T-helper 2 cell treated with Interferon-gamma antibody and Interleukin-4, amounts not matched to agents 5 μg/mL and 100 μg/mL, for 36 hours (primary cell): ENCODE measurements at regions not wholly inside any gene's neighbourhood (a gene's known extent, or its start where the extent isn't known, plus 50 kb on each side); places are given as distances from the start of the nearest gene placed in this dataset.

ENCODE experiments used
- DNase-seq: peaks from one replicate; pipeline ENCODE4 v3.0.0; 2021; ENCODE audit warnings: low spot score
- H3K27ac Mint-ChIP-seq: one replicate; pipeline ENCODE4 v1.8.0; 2021; ENCODE audit warnings: mild to moderate bottlenecking, mixed read lengths
- H3K27me3 Mint-ChIP-seq: one replicate; pipeline ENCODE4 v1.8.0; 2021; ENCODE audit warnings: low read depth, mixed read lengths
- H3K36me3 Mint-ChIP-seq: one replicate; pipeline ENCODE4 v1.8.0; 2021; ENCODE audit warnings: low read depth, mixed read lengths
- H3K4me1 Mint-ChIP-seq: one replicate; pipeline ENCODE4 v1.8.0; 2021; ENCODE audit warnings: low read depth, mixed read lengths
- H3K4me3 Mint-ChIP-seq: one replicate; pipeline ENCODE4 v1.8.0; 2022; ENCODE audit warnings: mild to moderate bottlenecking, moderate library complexity, mixed read lengths
- H3K9me3 Mint-ChIP-seq: one replicate; pipeline ENCODE4 v1.8.0; 2021; ENCODE audit warnings: mixed read lengths

DNA sequence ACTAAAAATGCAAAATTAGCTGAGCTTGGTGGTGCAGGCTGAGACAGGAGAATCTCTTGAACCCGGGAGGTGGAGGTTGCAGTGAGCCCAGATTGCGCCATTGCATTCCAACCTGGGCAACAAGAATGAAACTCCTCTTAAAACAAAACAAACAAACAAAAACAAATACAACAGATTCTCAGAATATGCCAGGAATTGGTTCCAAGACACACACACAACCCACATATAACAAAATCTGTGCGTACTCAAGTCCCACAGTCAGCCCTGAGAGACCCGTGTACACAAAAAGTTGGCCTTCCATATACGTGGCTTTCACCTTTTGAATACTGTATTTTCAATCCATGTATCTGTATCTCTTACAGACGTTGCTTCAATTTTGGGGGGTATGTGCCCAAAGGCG, 98.9 kb upstream of the MARCKS start:
- Mint-ChIP-seq H3K27ac (no peak overlapping the region), H3K36me3 (no peaks in the 10 kb centered on the region), H3K27me3 (no peaks in the 10 kb centered on the region), H3K4me1 (no peaks in the 10 kb centered on the region), H3K9me3 (no peaks in the 10 kb centered on the region), H3K4me3 (no peak overlapping the region)
- no peak for DNase-seq

DNA sequence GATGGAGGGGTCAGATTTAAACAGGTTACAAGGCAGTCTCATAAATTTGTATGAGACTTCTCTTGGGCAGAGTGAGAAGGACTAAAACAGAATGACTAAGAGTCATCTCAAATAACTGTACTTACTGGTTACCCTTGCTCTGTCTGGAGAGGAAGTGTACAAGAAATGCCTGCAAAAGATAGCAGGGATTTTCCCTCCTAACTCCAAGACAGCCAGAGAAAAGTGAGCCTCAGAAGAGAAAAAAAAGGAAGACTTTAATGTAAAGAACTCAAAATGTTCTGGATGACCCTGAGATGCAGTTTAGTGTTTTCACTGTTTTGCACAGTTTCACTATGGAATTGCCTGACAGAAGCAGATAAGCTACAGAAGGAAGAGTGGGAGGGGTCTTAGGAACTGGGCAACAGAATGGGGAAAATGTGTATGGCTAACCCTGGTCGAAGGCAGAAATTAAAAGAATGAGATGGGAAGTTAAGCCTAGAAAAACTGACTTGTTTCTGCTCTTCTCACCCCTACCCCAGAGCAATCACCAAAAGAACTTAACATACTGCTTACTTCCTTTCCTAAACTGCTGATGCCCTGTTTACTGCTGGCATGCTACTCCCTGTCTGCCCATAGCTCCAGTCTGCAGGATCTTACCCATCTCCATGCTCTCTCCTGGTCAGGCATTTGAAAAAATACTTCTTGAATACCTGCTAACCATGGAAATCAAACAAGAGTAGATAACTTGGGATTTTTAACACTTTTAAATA, 98.1 kb upstream of the MARCKS start:
- no peaks in the 10 kb centered on the region for H3K27me3 Mint-ChIP-seq
- no peaks in the 10 kb centered on the region for H3K36me3 Mint-ChIP-seq
- no peak overlapping the region for H3K27ac Mint-ChIP-seq
- no peak for DNase-seq
- H3K4me1 Mint-ChIP-seq = no peaks in the 10 kb centered on the region
- no peak overlapping the region for H3K4me3 Mint-ChIP-seq
- H3K9me3 Mint-ChIP-seq = no peaks in the 10 kb centered on the region

DNA sequence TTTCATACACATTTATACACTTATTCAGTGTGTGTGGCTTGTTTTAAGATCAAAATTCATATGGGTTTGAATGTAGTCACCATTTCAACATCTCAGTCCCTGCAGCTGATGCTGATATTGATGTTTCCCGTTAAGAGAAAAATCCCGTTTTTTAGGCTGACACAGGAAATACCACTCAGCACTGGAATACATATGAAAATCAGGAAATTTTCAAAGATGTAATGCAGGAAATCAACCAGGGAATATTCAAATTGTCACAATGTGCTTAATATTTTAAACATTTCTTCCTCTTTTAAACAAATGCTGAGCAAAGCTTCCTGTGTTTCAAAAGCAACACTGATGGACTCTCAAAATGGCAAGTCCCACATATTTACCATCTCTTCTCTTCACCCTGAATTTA, 94.5 kb upstream of the MARCKS start:
- Mint-ChIP-seq H3K9me3 (no peaks in the 10 kb centered on the region), H3K27ac (no peak overlapping the region), H3K4me3 (no peak overlapping the region), H3K27me3 (no peaks in the 10 kb centered on the region), H3K4me1 (no peaks in the 10 kb centered on the region), H3K36me3 (no peaks in the 10 kb centered on the region)
- no peak for DNase-seq

DNA sequence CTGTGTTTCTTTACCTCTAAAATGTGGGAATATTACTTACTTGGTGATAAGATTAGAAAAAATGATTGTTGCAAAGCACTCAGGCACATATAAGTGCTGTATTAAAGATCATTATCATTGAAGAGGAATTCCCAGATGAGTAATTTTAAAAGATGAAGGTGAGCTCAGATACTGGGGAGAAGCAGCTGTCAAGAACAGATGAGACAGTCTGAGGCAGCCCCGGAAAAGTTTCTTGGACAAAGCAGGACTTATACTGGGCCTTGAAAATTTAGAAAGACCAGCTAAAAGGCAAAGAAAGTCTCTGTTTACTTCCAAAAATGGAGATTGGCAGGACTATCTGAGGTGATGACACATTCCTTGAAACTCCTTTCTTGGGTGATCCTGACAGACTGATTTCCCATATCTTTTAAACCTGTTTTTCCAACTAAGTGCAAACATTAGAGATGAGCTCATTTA, 93.8 kb upstream of the MARCKS start:
- Mint-ChIP-seq H3K9me3 (no peaks in the 10 kb centered on the region), H3K36me3 (no peaks in the 10 kb centered on the region), H3K4me1 (no peaks in the 10 kb centered on the region), H3K4me3 (no peak overlapping the region), H3K27ac (no peak overlapping the region), H3K27me3 (no peaks in the 10 kb centered on the region)
- no peak for DNase-seq

DNA sequence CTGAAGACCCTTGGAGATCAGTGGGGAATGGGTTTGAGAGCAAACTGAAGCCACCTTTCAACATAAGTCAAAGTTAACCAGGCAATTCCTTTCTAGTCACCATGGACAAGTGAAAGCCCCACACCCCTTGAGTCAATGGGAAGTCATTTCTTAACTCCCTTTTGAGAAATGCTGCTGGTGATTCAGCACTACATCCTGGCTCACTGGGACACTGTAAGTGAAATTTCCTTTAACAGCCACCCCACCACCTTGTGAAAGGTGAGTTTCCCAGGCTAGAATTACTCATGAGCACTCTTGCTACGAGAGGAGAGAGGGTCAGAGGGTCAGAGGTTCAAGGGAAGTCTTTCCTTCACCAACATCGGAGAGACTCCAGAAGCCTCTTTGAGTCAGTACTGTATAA, 93.3 kb upstream of the MARCKS start:
- H3K9me3 Mint-ChIP-seq = no peaks in the 10 kb centered on the region
- H3K4me3 Mint-ChIP-seq = no peak overlapping the region
- H3K27ac Mint-ChIP-seq = no peak overlapping the region
- H3K36me3 Mint-ChIP-seq = no peaks in the 10 kb centered on the region
- no peak for DNase-seq
- no peaks in the 10 kb centered on the region for H3K4me1 Mint-ChIP-seq
- no peaks in the 10 kb centered on the region for H3K27me3 Mint-ChIP-seq

DNA sequence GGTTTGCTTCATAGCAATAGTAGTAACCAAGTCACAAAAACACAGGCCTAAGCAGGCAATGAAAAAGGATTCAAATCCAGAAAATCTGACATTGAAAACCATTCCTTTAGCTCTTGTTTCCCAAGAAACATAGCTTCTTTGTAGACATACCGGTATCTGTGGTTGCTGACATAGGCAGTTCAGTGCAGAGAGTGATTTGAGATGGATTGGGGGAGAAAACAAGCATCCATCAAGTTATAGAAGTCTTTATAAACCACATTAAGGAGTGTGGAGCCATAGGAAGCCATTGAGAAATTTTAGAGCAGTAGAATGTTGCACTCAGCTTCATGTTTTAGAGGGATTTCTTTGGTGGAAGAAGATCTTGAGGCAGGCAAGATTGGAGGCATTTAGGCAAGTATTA, 91.2 kb upstream of the MARCKS start:
- Mint-ChIP-seq H3K4me1 (no peaks in the 10 kb centered on the region), H3K27me3 (no peaks in the 10 kb centered on the region), H3K4me3 (no peak overlapping the region), H3K27ac (no peak overlapping the region), H3K9me3 (no peaks in the 10 kb centered on the region), H3K36me3 (no peaks in the 10 kb centered on the region)
- no peak for DNase-seq

DNA sequence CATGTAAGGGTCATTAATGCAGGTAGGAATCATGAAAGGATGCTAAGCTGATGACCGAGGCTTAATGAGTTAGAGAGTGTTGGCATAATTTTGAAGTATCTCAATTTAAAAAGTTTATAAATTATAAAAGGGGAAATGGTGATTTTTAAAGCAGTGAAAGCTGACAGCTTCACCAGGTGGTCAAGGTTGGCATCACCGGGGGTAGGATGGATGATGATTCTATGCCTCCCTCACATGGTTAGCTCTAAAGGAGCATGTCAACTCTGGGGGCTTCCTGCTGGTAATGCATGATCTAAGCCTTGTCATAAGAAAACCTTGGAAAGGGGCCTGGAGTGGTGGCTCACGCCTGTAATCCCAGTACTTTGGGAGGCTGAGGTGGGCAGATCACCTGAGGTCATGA, 89.2 kb upstream of the MARCKS start:
- Mint-ChIP-seq H3K27me3 (no peaks in the 10 kb centered on the region), H3K4me1 (no peaks in the 10 kb centered on the region), H3K9me3 (no peaks in the 10 kb centered on the region), H3K36me3 (no peaks in the 10 kb centered on the region), H3K27ac (no peak overlapping the region), H3K4me3 (no peak overlapping the region)
- DNase-seq = no peak

DNA sequence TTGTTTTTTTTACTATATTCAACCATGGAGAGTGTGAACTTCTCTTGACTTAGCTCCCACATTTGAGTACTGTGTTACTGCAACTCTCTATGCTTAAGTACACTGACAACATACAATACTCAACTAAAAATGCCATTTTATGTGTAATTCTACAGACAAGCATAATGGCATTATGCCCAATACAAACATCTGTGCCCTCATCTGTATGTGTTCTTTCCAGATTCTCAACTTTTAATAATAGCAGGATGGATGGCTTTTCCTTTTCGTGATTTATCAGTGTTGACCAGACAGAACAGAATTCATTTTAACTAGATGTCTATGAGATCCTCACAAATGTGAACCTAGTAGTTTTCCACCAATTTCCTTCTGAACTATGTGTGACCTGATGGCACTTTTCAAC, 84.2 kb upstream of the MARCKS start:
- DNase-seq = no peak
- H3K4me1 Mint-ChIP-seq = no peaks in the 10 kb centered on the region
- H3K27ac Mint-ChIP-seq = no peak overlapping the region
- no peak overlapping the region for H3K4me3 Mint-ChIP-seq
- H3K36me3 Mint-ChIP-seq = no peaks in the 10 kb centered on the region
- H3K9me3 Mint-ChIP-seq = no peaks in the 10 kb centered on the region
- no peaks in the 10 kb centered on the region for H3K27me3 Mint-ChIP-seq

DNA sequence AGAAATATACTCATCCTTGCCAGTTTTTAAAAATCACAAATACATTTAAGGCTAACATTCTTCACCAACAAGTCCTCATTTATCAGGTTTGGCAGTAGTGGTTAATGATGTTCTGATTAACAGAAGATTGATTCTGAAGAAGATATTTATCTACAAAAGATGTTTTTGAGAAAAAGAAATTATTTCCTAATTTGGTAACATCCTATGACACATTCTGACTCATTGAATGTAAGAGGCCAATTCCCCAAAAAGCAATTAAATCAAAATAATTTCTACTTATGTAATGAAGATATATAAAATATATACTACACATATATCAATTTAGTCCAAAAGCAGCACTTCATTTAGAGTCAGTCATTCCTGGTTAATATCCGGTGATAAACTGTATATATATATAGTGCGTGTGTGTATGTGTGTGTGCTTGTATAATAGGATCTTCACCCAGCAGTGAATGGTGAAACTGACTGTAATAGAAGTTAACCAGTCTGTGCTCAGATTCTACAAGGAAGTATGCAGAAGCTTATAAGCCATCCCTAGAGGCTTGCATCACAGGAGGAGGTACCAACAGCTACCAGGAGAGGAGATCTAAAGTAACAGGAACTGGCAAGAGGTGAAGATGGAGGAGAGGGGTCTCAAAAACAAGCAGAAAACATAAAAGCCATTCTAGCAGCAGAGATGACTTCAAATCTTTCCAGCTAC, 82.9 kb upstream of the MARCKS start:
- no peak overlapping the region for H3K4me3 Mint-ChIP-seq
- DNase-seq = no peak
- no peak overlapping the region for H3K27ac Mint-ChIP-seq
- no peaks in the 10 kb centered on the region for H3K4me1 Mint-ChIP-seq
- H3K9me3 Mint-ChIP-seq = no peaks in the 10 kb centered on the region
- no peaks in the 10 kb centered on the region for H3K27me3 Mint-ChIP-seq
- H3K36me3 Mint-ChIP-seq = no peaks in the 10 kb centered on the region

DNA sequence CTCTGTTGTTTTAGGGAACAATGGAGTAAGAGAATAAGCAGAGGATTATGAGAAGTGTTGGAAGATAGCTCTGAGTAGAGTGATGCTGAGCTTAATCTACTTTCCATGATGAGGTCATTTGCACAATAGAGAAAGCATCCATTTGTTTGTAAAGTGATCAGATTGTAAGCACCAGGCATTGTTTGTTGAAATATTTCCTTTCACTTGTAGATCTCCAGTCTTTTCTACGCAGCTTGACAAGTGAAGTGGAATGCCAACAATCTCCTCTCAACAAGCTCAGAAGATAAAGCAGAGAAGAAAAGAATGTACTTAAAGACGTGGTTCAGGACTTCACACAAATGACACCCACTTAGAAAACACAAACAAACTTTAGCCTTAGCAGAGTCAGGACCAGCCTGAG, 80.1 kb upstream of the MARCKS start:
- Mint-ChIP-seq H3K9me3 (no peaks in the 10 kb centered on the region), H3K27ac (no peak overlapping the region), H3K4me3 (no peak overlapping the region), H3K36me3 (no peaks in the 10 kb centered on the region), H3K27me3 (no peaks in the 10 kb centered on the region), H3K4me1 (no peaks in the 10 kb centered on the region)
- no peak for DNase-seq

DNA sequence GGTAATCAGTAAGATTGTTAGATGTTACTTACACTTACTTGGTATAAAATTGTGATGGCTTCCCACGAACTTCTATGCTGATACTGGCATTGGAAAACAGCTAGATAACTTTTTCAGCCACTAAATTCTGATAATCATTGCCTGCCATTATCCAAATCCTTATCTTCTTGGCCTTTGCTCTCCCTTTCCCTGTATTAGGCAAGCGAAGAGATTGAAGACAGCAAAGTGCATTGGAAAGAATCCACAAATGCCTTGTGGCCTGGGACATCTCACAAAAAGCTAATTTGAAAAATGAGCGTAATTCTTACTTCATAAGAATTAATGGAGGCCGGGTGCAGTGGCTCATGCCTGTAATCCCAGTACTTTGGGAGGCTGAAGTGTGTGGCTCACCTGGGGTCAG, 79.5 kb upstream of the MARCKS start:
- no peak overlapping the region for H3K4me3 Mint-ChIP-seq
- no peak for DNase-seq
- no peaks in the 10 kb centered on the region for H3K36me3 Mint-ChIP-seq
- H3K27ac Mint-ChIP-seq = no peak overlapping the region
- no peaks in the 10 kb centered on the region for H3K4me1 Mint-ChIP-seq
- H3K27me3 Mint-ChIP-seq = no peaks in the 10 kb centered on the region
- no peaks in the 10 kb centered on the region for H3K9me3 Mint-ChIP-seq

DNA sequence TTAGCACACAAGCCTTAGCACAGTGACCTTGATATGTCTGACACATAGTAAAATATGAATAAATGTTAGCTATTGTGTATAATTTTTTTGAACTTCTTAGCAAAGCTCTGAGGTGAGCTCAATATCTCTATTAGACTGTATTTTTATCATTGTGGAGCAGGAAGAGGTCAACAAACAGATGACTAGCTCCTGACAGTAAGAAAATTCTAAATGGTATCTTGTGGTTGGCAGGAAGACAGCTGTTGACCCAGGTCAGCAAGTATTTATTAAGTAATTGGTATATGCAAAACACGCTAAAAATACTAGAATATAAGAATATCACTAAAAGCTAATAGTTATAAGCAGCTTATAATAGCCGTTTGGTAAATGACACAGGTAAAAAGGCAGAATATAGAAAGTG, 77.5 kb upstream of the MARCKS start:
- Mint-ChIP-seq H3K36me3 (no peaks in the 10 kb centered on the region), H3K27me3 (no peaks in the 10 kb centered on the region), H3K27ac (no peak overlapping the region), H3K4me1 (no peaks in the 10 kb centered on the region), H3K9me3 (no peaks in the 10 kb centered on the region), H3K4me3 (no peak overlapping the region)
- no peak for DNase-seq

DNA sequence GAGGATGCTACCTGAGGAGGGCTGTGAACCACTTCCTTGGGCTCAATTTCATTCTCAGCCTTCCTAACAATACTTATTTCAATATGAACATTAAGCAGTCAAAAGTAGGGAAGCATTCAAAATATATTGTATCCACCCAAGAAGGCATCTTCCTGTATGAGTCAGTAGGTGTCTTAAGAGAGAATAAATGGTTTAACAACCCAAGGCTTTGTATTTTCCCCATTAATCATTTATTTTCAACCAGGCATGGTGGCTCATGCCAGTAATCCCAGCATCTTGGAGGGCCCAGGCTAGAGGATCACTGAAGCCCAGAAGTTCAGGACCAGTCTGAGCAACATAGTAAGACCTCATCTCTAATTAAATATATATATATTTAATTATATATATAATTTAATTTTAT, 74.5 kb upstream of the MARCKS start:
- H3K27me3 Mint-ChIP-seq = no peaks in the 10 kb centered on the region
- H3K9me3 Mint-ChIP-seq = no peaks in the 10 kb centered on the region
- no peaks in the 10 kb centered on the region for H3K36me3 Mint-ChIP-seq

DNA sequence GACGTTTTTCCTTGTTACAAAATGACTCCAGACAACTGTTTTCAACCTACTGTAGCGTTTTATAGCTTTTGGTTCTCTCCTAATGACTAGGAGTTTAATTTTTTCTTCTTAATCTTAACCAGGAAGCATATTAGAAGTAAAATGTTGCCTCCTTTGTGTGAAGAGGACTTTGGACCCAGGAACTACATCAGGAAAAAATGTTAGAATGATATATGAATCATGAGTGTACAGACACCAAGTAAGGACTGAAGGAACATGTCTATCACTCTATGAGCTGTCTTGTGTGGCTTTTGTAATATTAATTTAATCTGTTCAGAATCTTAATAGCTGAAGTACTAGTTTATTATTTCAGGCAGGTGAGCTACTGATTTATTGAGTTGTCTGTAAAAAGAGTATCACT, 71.0 kb upstream of the MARCKS start:
- no peaks in the 10 kb centered on the region for H3K27me3 Mint-ChIP-seq
- H3K4me1 Mint-ChIP-seq = no peaks in the 10 kb centered on the region
- H3K36me3 Mint-ChIP-seq = no peaks in the 10 kb centered on the region
- no peak overlapping the region for H3K4me3 Mint-ChIP-seq
- DNase-seq = no peak
- H3K9me3 Mint-ChIP-seq = no peaks in the 10 kb centered on the region
- H3K27ac Mint-ChIP-seq = no peak overlapping the region

More for the DNA sequence above, 74.5 kb upstream of the MARCKS start:
- Mint-ChIP-seq H3K27ac (no peak overlapping the region), H3K4me3 (no peak overlapping the region), H3K4me1 (no peaks in the 10 kb centered on the region)
- DNase-seq = no peak

DNA sequence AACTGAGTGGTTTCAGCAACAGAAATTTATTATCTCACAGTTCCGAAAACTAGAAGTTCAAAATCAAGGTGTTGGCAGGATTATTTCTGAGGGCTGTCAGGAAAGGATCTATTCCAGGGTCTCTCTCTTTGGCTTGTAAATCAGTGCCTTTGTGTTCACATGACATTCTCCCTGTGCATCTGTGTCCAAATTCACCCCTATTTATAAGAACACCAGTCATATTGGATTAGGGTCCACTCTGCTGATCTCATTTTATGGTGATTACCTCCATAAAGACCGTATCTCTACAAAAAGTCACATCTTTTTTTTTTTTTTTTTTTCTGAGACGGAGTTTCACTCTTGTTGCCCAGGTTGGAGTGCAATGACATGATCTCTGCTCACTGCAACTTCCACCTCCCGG, 68.6 kb upstream of the MARCKS start:
- Mint-ChIP-seq H3K4me1 (no peaks in the 10 kb centered on the region), H3K4me3 (no peak overlapping the region)
- DNase-seq = no peak

More for the DNA sequence above, 68.6 kb upstream of the MARCKS start:
- Mint-ChIP-seq H3K9me3 (no peaks in the 10 kb centered on the region), H3K27me3 (no peaks in the 10 kb centered on the region), H3K27ac (no peak overlapping the region), H3K36me3 (no peaks in the 10 kb centered on the region)
